ENCODE measurements at regions not wholly inside any gene's neighbourhood (a gene's known extent, or its start where the extent isn't known, plus 50 kb on each side); places are given as distances from the start of the nearest gene placed in this dataset.

DNA sequence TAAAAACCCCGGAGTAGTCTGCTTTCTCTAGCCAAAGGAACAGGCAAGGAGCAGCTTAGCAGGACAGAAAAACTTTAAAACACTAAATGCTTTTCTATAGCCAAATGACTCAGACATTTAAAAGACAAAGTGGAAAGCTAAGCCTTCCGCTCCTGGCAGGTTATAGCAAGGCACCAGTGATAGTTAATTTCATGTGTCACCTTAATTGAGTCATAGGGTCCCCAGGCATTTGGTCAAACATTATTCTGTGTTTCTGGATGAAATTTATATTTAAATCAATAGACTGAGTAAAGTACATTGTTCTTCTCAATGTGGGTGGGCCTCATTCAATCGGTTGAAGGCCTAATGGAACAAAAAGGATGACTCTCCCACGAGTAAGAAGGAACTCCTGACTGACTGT lies 885.7 kb upstream of the ADGRL3 start:
- TF ChIP-seq POLR2AphosphoS5 (IDR thresholded peaks at IDR 0.05; ENCODE audit: low read depth, low read length) = no peak
- TF ChIP-seq, protein P1, sequence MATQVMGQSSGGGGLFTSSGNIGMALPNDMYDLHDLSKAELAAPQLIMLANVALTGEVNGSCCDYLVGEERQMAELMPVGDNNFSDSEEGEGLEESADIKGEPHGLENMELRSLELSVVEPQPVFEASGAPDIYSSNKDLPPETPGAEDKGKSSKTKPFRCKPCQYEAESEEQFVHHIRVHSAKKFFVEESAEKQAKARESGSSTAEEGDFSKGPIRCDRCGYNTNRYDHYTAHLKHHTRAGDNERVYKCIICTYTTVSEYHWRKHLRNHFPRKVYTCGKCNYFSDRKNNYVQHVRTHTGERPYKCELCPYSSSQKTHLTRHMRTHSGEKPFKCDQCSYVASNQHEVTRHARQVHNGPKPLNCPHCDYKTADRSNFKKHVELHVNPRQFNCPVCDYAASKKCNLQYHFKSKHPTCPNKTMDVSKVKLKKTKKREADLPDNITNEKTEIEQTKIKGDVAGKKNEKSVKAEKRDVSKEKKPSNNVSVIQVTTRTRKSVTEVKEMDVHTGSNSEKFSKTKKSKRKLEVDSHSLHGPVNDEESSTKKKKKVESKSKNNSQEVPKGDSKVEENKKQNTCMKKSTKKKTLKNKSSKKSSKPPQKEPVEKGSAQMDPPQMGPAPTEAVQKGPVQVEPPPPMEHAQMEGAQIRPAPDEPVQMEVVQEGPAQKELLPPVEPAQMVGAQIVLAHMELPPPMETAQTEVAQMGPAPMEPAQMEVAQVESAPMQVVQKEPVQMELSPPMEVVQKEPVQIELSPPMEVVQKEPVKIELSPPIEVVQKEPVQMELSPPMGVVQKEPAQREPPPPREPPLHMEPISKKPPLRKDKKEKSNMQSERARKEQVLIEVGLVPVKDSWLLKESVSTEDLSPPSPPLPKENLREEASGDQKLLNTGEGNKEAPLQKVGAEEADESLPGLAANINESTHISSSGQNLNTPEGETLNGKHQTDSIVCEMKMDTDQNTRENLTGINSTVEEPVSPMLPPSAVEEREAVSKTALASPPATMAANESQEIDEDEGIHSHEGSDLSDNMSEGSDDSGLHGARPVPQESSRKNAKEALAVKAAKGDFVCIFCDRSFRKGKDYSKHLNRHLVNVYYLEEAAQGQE (IDR thresholded peaks at IDR 0.05; ENCODE audit: insufficient read depth in 1 of 2, low read depth in 2 of 2, low read length in 2 of 2) = no peak
- no peak for TF ChIP-seq FOXP2 (optimal IDR thresholded peaks at IDR 0.05; ENCODE audit: borderline replicate concordance, extremely low read depth, extremely low read length, insufficient read depth)
- no peak for TF ChIP-seq SIN3A (IDR thresholded peaks at IDR 0.05; ENCODE audit: borderline replicate concordance, insufficient read depth, low read length)
- TF ChIP-seq TAF1 (IDR thresholded peaks at IDR 0.05; ENCODE audit: borderline replicate concordance, insufficient read depth, low read length) = no peak

All from PFSK-1 (cell line).